GM13976 (cell line): ENCODE measurements at regions not wholly inside any gene's neighbourhood (a gene's known extent, or its start where the extent isn't known, plus 50 kb on each side); places are given as distances from the start of the nearest gene placed in this dataset.

ENCODE experiments used
- DNase-seq: peaks from one replicate; pipeline ENCODE4 v3.0.0; 2012; ENCODE audit warnings: low spot score
- CTCF ChIP-seq: IDR thresholded peaks from 2 replicates; pipeline ENCODE4 v1.5.1; 2012; ENCODE audit warnings: borderline replicate concordance, mild to moderate bottlenecking; ENCODE audit not compliant: insufficient read depth; ENCODE audit errors: extremely low read depth, missing control alignments, control extremely low read depth
- in situ Hi-C: fragments of 300-500 bp; cut with MboI; formaldehyde crosslinking; loops from one replicate; pipeline ENCODE4 v1.12.0; 2022; ENCODE audit warnings: low sequenced_read_pairs, mixed read lengths, inconsistent platforms; ENCODE audit not compliant: unreplicated experiment

GRCh38 chr9:92173318-92173717 lies 58.1 kb upstream of the SPTLC1 start:
- TF ChIP-seq CTCF: no peak
- DNase-seq: no peak
- in situ Hi-C loops: no loop called here

GRCh38 chr9:92171822-92172221 lies 56.6 kb upstream of the SPTLC1 start:
- no peak for DNase-seq
- in situ Hi-C loops: no loop called here
- TF ChIP-seq CTCF: no peak

GRCh38 chr9:92171281-92171680 lies 56.1 kb upstream of the SPTLC1 start:
- no peak for TF ChIP-seq CTCF
- no peak for DNase-seq
- in situ Hi-C loops: no loop called here

GRCh38 chr9:92170848-92171247 lies 55.6 kb upstream of the SPTLC1 start:
- no peak for DNase-seq
- no peak for TF ChIP-seq CTCF
- in situ Hi-C loops: no loop called here

- no peak for TF ChIP-seq CTCF
- DNase-seq: no peak
Measured at GRCh38 chr9:92165484-92165883, 50.3 kb upstream of the SPTLC1 start.

More at GRCh38 chr9:92165484-92165883, 50.3 kb upstream of the SPTLC1 start:
- in situ Hi-C loops: no loop called here
